Skin of body (tissue), 1 donor: ENCODE measurements at regions not wholly inside any gene's neighbourhood (a gene's known extent, or its start where the extent isn't known, plus 50 kb on each side); places are given as distances from the start of the nearest gene placed in this dataset.

Experiments
- DNase-seq: peaks from one replicate; lab custom pipeline; 2025; lab: John Stamatoyannopoulos, UW

GRCh38 chr4:159723341-159724048, 620.6 kb downstream of the RAPGEF2 start:
- no peak for DNase-seq

- DNase-seq, result no peak
These were observed 622.7 kb downstream of the RAPGEF2 start for GRCh38 chr4:159725571-159725970.

- DNase-seq, result no peak
These were observed 632.7 kb downstream of the RAPGEF2 start for GRCh38 chr4:159735281-159736207.

- no peak for DNase-seq
These were observed 633.5 kb downstream of the RAPGEF2 start for GRCh38 chr4:159736411-159736810.

GRCh38 chr4:159743971-159744370, 641.1 kb downstream of the RAPGEF2 start:
- no peak for DNase-seq

GRCh38 chr4:159747983-159748382, 645.1 kb downstream of the RAPGEF2 start:
- no peak for DNase-seq

- no peak for DNase-seq
These were observed 646.1 kb downstream of the RAPGEF2 start for GRCh38 chr4:159748834-159749444.

- DNase-seq, result no peak
These were observed 654.6 kb downstream of the RAPGEF2 start for GRCh38 chr4:159757499-159757898.

GRCh38 chr4:159758061-159758460, 655.2 kb downstream of the RAPGEF2 start:
- no peak for DNase-seq

- DNase-seq, result no peak
These were observed 659.8 kb downstream of the RAPGEF2 start for GRCh38 chr4:159762672-159763071.

- DNase-seq, result peak; percentile 81
These were observed 661.6 kb downstream of the RAPGEF2 start for GRCh38 chr4:159764343-159764952.

GRCh38 chr4:159765382-159765781, 662.5 kb downstream of the RAPGEF2 start:
- no peak for DNase-seq

GRCh38 chr4:159766241-159766640, 663.4 kb downstream of the RAPGEF2 start:
- no peak for DNase-seq

GRCh38 chr4:159767406-159767805, 664.5 kb downstream of the RAPGEF2 start:
- DNase-seq, result peak; percentile 41

- no peak for DNase-seq
These were observed 665.1 kb downstream of the RAPGEF2 start for GRCh38 chr4:159768016-159768415.

- no peak for DNase-seq
These were observed 667.5 kb downstream of the RAPGEF2 start for GRCh38 chr4:159770401-159770800.

- DNase-seq, result no peak
These were observed 668.1 kb downstream of the RAPGEF2 start for GRCh38 chr4:159770969-159771368.

- no peak for DNase-seq
These were observed 674.1 kb downstream of the RAPGEF2 start for GRCh38 chr4:159776961-159777360.

- no peak for DNase-seq
These were observed 674.8 kb downstream of the RAPGEF2 start for GRCh38 chr4:159777689-159778088.

GRCh38 chr4:159778298-159778697, 675.4 kb downstream of the RAPGEF2 start:
- no peak for DNase-seq

- no peak for DNase-seq
These were observed 676.8 kb downstream of the RAPGEF2 start for GRCh38 chr4:159779716-159780115.
